ENCODE measurements at regions not wholly inside any gene's neighbourhood (a gene's known extent, or its start where the extent isn't known, plus 50 kb on each side); places are given as distances from the start of the nearest gene placed in this dataset.
"Not testable (repeated sequence)": the region's sequence is repeated elsewhere in the genome, so short reads cannot be mapped to it uniquely, and the experiment has no call there.

DNA sequence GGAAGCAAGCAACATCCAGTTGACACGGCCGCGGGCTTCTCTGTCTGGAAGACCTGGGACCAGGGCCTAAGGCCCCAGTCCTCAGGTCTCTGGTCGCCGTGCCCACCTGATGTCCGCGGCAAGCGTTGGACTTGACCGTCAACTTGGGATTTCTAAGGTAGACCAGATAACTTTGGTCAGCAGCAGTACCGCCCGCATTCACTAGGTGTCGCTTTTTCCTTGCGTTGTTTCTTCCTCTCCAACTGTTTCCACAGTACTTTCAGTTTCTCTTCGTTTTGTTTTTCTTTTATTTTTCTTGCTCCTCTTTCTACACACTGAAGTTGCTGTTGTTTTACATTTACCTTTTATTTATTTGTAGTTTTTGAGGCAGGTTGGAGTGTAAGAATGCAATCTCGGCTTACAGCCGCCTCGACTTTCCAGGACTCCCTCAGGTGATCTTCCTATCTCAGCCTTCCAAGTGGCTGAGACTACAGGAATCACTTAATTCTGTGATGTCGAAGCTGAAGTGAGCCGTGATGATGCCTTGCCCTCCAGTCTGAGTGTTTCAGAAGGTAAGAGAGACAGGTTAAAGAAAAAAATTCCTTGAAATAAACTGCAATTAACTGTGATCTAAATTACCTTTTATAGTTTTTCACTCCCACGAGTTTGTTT is 2323.9 kb upstream of the TPTE start:
- not testable (repeated sequence) for TF ChIP-seq EZH2 (IDR thresholded peaks at IDR 0.05; ENCODE audit: insufficient read depth, poor library complexity, severe bottlenecking); EZH2phosphoT487 (IDR thresholded peaks at IDR 0.05; ENCODE audit: insufficient read depth, low read depth)
